NOMO-1 (cell line): ENCODE measurements at regions not wholly inside any gene's neighbourhood (a gene's known extent, or its start where the extent isn't known, plus 50 kb on each side); places are given as distances from the start of the nearest gene placed in this dataset.
"Not testable (repeated sequence)": the region's sequence is repeated elsewhere in the genome, so short reads cannot be mapped to it uniquely, and the experiment has no call there.

Source experiments
- DNase-seq, 2 experiments: peaks; one replicate each; lab custom pipeline; 2025; ENCODE audit not compliant: unreplicated experiment in 2 of 2; lab: John Stamatoyannopoulos, UW

DNA sequence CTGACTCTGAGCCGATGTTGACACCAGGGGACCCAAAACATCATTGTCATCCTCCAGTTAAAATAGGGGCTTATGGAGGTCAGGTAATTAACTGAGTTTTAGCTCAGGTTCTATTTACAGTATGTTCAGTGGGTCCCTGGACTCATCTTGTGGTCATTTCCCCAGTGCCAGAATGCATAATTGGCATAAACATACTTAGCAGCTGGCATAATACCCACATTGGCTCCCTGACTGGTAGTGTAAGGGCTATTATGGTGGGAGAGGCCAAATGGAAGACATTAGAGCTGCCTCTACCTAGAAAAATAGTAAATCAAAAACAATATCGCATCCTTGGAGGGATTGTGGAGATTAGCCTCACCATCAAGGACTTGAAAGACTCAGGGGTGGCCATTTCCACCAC is 350.9 kb downstream of the C12orf75 start:
- no peak for DNase-seq

DNA sequence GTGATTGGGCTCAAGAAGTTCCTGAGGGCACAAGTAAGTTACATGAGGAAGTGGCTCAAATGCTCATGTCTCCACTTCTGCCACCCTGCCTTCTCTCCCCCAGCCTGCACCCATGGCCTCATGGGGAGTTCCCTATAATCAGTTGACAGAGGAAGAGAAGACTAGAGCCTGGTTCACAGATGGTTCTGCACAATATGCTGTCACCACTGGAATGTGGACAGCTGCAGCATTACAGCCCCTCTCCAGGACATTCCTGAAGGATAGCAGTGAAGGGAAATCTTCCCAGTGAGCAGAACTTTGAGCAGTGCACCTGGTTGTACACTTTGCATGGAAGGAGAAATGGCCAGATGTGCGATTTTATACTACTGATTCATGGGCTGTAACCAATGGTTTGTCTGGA is 352.3 kb downstream of the C12orf75 start:
- DNase-seq: not testable (repeated sequence)

DNA sequence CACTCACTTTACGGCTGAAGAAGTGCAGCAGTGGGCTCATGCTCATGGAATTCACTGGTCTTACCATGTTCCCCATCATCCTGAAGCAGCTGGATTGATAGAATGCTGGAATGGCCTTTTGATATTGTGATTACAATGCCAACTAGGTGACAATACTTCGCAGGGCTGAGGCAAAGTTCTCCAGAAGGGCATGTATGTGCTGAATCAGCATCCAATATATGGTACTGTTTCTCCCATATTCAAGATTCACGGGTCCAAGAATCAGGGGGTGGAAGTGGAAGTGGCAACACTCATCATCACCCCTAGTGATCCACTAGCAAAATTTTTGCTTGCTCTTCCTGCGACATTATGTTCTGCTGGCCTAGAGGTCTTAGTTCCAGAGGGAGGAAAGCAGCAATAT is 353.3 kb downstream of the C12orf75 start:
- DNase-seq: not testable (repeated sequence)

- no peak for DNase-seq
These were observed 367.6 kb downstream of the C12orf75 start for GRCh38 chr12:105698075-105698474.

- DNase-seq: no peak
These were observed 368.7 kb downstream of the C12orf75 start for GRCh38 chr12:105699209-105699608.

GRCh38 chr12:105704787-105705186 is 374.3 kb downstream of the C12orf75 start:
- no peak for DNase-seq

GRCh38 chr12:105705235-105705634 is 374.7 kb downstream of the C12orf75 start:
- no peak for DNase-seq

- peak; percentile 19 to 40 for DNase-seq
These were observed 375.3 kb downstream of the C12orf75 start for GRCh38 chr12:105705765-105706164.

DNA sequence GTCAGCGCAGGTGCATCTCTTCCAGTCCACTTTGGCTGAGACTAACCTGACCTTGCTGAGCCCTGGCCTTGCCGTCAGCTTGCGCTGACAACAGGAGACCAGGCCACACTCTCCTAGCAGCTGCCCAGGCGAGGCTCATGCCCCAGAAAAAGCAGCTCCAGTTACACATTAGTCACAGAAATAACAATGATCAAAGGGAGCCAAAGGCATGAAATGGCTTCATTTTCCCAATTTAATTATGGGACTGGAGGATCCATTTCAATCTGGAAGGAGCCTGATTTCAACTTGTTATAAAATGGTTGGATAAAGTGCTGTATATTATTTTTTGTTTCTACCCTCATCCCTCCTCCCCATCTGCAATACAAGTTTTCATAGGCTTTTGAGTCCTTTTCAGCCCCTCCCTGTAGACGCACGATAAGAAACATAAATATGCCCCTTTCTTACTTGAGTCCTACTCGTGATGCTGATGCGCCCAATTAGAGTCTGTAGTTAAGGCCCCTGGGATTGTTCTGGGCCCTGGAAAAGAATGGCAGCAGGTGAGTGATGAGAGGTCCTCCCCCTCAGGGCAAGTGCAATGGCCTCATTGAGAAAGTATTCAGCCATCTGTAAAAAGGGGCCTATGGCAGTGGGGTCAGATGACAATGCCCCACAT is 376.0 kb downstream of the C12orf75 start:
- no peak for DNase-seq

- DNase-seq: no peak
These were observed 376.5 kb downstream of the C12orf75 start for GRCh38 chr12:105706973-105707334.

GRCh38 chr12:105713606-105714305 is 383.3 kb downstream of the C12orf75 start:
- DNase-seq: no peak

DNA sequence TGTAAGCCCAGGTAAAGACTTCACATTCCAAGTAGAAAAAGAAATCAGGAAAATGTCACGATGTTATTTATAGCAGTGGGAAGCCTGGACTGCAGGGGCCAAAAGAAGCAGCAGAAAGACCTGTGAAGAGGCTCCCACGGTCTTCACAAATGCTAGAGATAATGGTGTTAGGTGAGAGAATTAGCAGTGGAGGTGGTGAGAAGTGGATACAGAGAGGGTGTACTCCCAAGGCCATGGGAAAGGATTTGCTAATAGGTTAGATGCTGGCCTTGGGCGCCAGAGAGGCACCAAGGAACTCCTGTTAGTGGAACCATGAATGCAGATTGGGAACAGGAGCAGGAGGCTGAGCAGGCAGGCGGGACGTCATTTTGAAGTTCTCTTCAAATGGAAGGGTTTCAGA is 386.1 kb downstream of the C12orf75 start:
- DNase-seq: no peak

DNA sequence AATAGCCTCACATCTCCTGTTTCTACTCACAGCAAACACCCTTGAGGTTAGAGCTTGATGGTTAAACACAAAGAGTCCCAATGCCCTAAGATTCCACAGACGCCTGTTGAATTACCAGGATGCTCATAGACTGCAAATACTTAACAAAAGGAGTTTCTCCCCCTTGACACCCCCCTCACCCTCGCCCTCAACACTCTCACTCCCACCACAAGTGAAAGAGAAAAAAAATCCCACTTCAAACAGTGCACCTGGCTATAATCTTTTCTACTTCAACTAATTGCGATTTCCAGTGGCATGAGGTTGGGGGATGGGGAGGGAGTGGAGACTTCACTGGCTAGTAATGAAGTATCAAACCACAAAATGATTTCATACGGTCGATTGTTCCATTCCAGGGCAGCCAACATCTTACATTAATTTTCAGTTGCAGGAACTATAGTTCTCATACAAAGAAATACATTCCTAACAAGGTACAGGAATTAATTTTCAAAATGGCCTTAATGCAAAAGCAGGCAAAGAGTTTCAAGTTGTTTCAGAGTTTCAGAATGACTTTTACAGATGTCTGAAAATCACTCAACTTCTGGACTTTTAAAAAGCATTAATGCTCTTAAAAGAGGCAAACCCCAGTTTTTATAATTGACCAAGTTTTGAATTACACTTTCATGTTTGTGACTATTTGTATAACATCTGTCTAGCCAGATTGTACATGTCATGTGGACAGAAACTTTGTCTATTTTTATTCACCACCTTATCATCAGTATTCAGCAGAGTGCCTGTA is 390.7 kb downstream of the C12orf75 start:
- no peak for DNase-seq

DNA sequence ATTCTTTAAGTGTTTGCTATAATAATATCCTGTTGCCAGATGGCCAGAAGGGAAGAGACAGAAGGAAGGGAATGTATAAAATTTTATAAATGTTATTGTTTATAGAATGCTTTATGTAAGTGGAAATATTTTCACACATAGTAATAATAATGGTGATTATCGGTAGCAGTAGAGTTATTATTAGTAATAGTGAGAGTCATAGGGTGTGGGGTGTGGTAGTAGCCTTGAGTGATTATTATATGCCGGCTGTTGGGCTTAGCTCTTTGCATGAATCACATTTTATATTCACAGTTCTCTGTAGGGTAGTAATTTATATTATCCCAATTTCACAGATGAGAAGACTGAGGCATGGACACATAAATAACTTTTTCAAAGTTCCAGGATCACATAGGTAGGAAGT is 391.4 kb downstream of the C12orf75 start:
- no peak for DNase-seq

DNA sequence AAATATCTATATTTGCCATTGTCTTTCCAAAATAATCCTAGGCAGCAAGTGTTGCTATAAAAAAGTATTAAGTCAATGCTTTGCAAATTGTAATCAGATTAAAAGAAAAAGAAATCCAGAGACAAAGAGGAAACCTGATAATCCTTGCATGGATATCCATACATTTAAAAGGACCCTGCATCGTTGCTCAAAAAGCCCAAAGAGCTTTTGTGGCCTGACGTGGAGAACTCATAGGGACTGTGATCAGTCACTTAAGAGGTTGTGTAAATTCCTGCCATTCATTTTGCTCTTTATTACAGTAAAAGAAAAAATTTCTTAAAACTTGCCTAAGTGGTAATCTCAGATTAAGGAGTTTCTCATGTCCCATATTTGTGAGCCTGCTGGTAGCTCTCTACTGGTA is 392.6 kb downstream of the C12orf75 start:
- DNase-seq: no peak

DNA sequence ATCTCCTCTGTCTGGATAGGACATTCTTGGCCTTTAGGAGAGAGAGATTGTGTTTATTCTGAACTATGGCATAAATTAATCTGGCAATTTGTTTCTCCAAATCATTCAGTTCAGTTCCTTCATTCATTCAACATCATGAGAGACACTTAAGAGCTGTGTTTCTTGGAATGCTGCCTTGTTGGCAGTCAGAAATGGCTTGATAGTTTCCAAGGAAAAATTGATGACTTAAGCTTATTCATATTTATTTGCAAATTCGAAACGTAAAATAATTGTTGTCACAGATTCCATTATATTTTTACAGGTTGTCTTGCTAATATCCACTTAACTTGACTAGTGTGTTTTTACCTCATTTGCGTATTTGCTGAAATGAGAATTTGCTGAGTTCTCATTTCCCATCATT is 393.0 kb downstream of the C12orf75 start:
- DNase-seq: no peak

- no peak for DNase-seq
These were observed 394.1 kb downstream of the C12orf75 start for GRCh38 chr12:105724641-105725040.

- DNase-seq: no peak
These were observed 394.6 kb downstream of the C12orf75 start for GRCh38 chr12:105725054-105725453.

- DNase-seq: no peak
These were observed 398.8 kb downstream of the C12orf75 start for GRCh38 chr12:105729181-105729771.

DNA sequence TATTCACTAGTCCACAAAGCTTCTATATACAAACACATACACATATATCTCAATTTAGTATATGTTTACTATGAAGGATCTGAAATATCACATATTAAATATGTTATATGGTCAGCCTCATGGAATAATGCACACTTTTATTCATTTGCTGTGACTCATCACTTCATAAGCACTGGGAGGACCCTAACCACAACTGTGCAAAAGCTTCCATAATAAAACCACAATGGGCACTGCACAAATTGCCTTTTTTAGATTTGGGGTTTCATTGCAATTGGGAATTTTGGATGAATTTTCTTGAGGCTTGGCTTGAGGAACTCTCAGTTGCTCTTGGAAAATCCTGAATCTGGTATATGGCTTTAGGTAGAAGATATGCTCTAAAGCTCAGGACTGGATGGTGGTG is 399.4 kb downstream of the C12orf75 start:
- DNase-seq: no peak

- DNase-seq: no peak
These were observed 403.1 kb downstream of the C12orf75 start for GRCh38 chr12:105733579-105733978.
